ENCODE measurements at regions not wholly inside any gene's neighbourhood (a gene's known extent, or its start where the extent isn't known, plus 50 kb on each side); places are given as distances from the start of the nearest gene placed in this dataset.
"Not testable (repeated sequence)": the region's sequence is repeated elsewhere in the genome, so short reads cannot be mapped to it uniquely, and the experiment has no call there.

DNA sequence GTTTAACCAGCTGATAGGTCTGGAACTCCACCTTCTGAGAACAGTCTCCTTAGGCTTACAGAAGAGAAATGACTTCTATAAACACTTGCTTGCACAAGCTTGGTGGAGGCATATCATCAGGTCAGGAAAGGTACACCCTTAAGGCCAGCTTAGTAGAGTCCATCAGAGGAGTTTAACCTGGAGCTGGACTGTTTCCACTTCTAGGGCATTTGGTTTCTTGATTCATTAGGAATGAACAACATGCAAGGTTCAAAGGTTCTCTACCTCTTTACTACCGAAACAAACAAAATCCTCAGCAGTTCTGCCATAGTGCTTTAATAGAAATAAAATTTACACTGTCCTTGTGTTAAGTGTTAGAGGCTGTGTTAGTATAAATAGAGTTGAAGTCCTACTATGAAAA is 171.4 kb upstream of the NPY2R start:
- no peak for DNase-seq

DNA sequence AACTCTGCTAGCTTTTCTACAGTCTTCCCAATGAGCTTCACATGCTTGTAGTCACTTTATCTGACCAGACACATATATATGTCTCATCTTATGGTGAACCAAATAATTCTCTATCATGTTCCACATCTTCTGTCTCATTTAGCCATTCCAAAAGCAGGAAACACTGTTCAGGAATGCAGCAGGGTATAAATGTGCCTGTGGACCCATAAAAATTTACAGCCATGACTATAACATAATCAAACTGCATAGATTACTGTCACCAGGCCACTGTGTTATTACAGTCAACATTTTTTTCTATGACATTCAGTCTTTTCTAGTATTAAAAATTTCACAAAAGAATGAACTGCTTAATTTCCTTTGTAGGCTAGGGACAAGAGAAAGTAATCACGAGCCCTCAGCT is 170.0 kb upstream of the NPY2R start:
- no peak for DNase-seq

DNA sequence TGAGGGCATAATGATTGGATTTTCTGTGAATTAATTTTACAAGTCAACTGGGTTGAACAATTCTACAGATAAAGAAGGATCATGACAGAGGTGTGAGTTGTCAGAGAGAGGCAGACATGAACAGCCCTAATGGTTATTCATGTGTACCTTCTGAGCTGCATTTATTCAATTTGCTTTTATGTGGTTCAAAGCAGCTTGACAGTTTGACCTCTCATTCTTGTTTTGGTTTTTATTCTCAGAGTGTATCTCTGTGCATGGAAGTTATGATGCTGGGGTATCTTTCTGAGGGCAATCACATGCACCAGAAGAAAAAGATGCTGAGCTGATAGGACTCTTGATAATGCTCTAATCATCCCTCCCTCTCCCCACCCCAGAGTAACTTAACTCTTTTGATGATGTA is 169.3 kb upstream of the NPY2R start:
- DNase-seq: no peak

DNA sequence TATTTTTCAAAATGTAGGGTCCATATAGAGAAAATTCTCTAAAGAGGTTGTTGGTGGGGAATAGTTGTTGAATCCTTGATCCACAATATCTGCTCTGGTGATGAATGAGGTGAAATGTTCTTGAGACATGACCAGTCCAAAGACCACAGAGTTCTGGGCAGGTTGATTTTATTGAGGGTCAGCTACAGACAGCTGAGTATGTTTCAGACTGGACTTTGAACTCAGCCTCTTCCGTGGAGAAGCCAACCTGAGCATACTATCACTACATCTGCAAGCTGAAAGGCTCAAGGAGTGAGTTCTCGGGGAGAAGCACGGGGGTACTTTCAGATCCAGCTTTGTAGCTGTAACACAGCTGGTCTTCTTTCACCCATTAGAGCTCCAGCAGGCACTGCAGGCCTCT is 168.4 kb upstream of the NPY2R start:
- no peak for DNase-seq

DNA sequence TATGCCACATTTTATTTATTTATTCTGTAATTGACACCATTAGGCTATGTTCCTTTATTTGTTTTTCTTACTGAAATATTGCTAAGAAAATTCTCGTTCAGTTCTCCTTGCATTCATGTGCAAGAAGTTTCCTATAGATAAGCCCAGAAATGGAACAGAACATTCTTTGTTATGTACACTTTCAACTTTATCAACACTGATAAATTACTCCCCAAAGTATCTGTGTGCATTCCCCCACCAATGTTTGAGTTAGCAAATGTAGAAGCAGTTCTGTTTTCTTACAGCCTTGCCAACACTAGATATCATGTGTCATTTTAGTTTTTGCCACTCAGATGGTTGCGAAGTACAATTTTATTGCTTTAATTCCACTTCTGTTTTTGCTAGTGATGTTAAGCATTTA is 166.4 kb upstream of the NPY2R start:
- no peak for DNase-seq

DNA sequence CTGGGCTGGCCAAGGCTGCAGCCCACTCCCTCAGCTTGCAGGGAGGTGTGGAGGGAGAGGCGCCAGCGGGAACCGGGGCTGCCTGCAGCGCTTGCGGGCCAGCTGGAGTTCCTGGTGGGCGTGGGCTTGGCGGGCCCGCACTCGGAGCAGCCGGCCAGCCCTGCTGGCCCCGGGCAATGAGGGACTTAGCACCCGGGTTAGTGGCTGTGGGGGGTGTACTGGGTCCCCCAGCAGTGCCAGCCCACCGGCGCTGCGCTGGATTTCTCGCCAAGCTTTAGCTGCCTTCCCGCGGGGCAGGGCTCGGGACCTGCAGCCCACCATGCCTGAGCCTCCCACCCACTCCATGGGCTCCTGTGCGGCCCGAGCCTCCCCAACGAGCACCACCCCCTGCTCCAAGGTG is 164.2 kb upstream of the NPY2R start:
- not testable (repeated sequence) for DNase-seq

DNA sequence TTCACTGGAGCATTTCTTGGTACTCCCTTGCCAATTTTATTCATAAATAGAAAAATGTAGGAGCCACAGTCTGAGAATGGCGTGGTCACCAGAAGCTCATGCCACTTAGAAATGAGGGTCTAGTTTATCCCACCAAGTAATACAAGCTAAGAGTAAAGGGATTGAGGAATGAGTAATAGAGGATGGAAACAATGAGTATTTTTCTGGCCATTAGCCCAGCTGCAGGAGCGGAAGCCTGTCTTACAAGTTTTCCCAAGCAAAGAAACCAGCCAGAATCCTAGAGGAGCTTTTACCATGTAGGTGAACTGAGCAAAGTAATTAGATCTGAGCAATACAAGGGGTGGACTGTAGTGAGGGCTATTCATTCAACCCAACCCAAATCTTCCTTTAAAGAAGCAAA is 160.7 kb upstream of the NPY2R start:
- DNase-seq: no peak

DNA sequence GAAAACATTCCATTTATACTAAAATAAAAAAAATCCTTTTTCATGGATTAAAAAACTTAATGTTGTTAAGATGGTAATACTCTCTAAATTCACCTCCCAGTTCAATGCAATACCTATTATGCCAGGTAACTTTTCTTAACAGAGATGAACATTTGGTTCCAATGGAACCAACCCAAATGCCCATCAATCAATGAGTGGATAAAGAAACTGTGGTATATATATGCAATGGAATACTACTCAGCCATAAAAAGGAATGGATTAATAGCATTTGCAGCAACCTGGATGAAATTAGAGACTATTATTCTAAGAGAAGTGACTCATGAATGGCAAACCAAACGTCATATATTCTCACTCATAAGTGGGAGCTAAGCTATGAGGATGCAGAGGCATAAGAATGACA is 154.4 kb upstream of the NPY2R start:
- not testable (repeated sequence) for DNase-seq

DNA sequence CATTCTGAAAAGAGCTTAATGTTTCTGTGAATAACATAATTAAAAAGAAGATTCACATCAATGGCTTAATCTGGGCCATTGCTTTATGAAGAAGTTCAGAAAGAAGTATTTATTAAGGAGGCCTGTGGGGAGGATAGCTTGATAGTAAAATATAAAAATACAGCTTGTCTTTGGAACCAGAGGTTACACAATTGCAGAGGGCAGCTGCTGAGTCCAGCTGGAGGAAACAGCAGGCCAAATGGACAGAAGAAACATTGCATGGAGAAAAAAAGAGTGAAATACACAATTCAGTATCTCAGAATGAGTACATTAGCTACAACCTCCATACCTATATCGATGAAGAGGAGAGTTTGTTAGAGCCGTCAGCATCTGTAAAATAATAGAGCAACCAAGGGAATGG is 148.0 kb upstream of the NPY2R start:
- DNase-seq: no peak

DNA sequence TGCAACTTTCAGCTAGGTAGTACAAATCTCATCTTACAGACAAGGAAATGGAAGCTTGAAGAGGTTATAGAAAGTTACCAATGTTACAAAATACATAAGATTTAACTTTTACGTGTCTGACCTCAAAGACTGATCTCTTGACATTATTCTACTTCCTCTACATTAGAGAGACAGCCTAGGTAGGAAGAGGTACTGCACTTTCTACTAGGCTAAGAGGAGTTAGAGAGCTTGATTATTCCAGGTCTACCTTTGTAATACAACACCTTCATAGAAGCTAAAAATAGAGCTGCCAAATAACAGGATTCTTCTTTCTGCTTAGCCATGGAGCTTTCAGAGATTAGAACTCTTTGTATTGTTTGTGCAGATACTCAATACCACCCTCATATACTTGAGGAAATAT is 147.6 kb upstream of the NPY2R start:
- DNase-seq: no peak

DNA sequence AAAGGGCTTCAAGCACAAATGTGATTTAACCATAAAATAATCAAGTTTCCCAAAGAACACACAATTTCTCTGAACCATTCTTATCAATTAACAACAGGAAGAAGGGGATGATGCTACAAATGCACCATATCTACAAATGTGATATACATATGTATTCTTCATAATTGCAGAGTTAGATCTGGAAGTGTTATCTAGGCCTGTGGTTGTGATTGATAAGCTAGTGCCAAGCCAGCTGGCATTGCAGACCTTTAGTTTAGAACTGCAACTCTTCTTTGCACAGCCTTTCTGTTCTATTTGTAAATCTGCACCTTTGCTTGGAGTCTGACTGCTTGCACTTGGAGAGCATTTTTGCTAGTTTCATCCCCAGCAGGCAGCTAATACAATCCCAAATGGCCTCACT is 145.5 kb upstream of the NPY2R start:
- DNase-seq: no peak

DNA sequence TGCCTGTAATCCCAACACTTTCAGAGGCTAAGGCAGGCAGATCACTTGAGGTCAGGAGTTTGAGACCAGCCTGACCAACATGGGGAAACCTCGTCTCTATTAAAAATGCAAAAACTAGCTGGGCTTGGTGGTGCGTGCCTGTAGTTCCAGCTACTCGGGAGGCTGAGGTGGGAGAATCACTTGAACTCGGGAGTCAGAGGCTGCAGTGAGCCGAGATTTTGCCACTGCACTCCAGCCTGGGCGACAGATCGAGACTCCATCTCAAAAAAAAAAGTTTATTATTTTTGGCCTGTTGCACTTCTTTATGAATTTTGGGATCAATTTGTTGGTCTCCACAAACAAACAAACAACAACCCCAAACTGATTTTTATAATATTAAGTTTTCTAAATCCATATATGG is 143.5 kb upstream of the NPY2R start:
- DNase-seq: not testable (repeated sequence)

DNA sequence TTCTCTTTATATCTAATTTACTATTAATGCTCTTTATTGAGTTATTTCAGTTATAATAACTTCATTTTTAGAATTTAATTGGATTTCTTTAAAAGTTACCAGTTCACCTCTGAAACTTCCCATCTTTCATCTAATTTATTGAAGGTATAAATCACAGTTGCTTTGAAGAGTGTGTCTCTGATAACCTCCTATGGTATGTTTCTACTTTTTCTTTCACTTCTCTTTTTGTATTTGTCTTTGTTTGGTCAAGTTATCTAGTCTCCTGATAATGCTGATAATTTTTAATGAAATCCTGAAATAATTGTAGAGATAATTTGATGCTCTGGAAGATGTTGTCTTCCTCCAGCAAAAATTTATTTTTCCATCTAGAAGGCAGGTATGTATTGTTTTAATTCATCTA is 141.6 kb upstream of the NPY2R start:
- DNase-seq: no peak

DNA sequence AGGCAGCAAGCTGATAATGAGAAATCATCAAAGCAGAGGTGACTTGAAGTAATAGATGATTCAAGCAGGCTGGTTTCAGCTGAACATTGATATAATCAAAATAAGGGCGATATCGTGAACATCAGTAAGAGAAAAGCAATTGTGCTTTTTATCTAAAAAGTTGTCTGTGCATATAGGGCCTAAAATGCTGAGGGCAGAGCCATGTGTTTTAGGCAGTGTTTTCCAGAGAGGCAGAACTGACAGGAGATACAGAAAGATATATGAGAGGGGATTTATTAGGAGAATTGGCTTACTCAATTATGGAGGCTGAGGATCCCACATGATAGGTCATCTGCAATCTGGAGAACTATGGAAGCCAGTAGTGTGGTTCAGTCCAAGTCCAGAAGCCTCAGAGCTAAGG is 136.5 kb upstream of the NPY2R start:
- DNase-seq: no peak

DNA sequence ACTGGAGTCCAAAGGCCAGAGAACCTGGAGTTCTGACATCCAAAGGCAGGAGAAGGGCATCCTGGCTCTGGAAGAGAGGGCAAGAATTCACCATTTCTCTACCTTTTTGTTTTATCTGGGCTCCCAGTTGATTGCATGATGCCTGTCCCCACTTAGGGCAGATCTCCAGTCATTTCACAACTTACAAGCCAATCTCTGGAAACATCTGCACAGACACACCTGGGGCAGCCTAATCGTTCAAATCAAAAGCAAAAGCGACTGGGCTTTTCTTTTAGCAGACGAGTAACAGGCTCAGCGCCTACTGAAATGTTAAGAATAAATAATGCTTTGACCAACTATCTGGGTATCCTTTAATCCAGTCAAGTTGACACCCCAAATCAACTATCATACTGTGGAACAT is 136.0 kb upstream of the NPY2R start:
- DNase-seq: no peak

DNA sequence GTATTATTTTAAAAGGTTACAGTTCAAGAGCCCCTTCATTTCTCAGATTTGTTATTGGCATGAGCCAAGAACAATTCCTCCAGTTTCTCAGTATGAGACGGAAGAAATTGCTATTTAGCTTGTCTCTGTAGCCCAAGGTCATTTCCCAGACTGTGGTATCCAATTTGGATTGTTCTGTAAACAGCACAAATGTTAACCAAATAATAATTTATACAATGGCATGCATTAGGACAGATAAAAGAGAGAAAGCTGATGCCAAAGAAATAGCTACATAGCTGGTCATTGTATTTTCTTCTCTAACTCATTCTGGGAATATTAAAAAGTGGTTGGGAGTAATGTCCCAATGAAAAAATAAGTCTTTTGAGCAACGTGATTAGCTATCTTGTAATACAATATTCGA is 134.6 kb upstream of the NPY2R start:
- DNase-seq: no peak

DNA sequence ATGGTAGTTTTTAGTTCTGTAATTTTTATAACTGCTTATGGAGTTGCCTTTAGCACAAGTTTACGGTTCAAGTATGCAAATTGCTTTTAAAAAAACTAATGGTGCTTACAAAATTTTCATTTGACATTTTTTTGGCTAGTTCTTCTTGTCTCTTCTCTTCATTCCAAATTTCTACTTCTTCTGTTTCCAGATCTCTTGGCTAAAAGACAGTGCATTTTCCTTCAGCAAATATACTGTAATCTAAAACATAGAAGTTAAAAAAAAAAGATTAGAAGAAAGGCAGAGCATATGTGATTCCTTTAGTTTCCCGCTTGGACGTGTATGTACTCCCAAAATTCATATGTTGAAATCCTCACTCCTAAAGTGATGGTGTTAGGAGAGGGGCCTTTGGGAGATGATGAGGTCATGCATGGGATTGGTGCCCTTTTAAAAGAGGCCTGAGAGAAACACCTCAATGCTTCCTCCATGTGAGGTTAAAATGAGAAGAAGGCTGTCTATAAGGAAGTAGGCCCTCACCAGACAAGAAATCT is 132.1 kb upstream of the NPY2R start:
- DNase-seq: no peak

DNA sequence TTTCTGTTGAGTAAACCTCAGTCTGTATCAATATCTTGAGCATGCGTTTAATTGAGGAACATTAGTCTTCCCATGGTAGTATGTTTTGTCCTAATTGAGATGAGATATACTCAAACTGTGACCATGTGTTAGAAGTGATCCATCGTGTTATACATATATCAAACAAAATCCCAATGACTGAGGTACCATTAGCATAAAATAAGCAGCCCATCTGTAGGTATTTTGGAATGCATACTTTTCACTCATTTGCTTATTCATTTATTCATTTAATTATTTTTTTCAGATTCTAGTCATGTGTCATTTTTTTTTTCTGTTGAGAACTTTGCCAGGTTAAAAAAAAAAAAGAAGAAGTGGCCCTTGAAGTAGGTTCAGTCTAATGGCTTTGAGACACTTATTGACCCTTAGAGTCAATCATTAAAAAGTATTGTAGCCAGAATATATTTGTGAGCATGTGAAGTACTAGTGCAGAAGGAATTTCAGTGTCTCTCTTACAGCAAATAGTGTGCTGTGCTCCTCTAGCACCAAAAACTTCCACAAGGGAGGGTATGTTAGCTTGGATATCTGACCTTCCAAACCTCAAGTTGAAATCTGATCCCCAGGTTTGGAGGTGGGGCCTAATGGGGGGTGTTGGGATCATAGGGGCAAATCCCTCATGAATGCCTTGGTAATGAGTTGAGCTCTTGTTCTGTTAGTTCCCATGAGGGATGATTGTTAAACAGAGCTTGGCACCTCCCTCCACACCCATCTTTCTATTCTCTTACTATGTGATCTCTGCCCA is 130.8 kb upstream of the NPY2R start:
- no peak for DNase-seq

DNA sequence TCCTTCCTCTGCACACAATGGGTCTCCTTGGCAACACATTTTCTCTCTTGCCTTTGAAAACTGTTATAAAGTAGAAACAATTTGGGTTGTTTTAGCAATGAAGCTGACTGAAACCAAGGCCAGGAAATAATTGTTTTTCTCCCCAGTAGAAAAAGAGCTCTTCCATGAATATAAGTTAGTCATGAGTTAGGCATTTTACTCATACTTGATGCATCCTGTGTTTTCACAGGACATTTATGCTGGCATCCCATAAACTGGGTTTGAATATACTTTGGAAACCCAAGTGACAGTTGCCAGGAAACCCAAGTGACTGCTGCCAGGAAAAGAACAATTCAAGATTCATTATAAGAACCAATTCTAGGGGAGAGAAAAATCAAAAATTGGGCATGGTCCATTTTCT is 128.6 kb upstream of the NPY2R start:
- no peak for DNase-seq

DNA sequence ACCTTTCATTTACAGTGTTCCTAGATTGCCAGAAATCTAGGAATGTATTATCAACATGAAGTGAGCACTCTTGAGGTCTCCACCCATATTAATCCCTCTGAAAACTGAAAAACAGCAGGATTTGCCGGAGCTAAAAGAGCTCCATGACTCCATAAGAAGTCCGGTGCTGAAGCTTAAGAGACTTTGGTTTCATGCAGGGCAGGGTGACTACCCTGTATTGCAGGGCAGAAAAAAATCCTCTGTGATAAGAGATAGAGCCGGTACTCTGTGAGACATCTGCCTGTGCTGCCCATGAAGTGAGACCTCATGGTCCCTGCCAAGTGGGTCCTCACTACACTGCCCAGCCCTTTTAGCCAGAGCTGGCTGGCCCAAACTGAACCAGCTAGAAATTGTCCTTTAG is 127.2 kb upstream of the NPY2R start:
- no peak for DNase-seq

DNA sequence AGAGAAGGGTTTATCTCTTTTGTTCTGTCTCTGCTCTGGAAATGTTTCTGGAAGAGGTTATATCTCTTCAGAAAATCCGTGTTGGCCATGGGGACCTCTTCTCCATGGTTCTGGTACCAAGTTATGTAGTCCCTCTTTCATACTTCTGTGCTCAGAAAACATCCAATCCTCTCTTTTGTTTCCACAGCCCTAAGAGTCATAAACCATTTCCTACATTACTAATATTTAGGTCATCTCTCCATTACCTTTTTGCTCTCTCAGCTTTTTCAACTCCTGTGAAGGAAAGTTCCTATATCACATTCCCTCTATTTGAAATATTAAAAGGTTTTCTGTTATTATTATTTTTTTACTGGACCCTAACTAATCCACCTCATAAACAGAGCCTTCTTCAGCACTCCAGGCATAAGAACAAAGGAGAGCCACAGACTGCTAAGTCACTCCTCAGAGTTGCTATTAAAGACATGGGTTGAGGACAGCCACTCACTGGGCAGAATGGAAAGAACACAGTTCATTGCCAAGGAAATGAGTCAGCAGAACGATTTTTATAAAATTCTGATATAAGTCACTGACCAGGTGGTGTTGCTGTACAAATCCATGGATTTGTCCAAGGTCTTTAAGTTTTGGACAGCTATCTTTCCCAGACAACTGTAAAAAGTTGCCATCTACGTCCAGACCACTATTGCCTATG is 122.4 kb upstream of the NPY2R start:
- DNase-seq: no peak

DNA sequence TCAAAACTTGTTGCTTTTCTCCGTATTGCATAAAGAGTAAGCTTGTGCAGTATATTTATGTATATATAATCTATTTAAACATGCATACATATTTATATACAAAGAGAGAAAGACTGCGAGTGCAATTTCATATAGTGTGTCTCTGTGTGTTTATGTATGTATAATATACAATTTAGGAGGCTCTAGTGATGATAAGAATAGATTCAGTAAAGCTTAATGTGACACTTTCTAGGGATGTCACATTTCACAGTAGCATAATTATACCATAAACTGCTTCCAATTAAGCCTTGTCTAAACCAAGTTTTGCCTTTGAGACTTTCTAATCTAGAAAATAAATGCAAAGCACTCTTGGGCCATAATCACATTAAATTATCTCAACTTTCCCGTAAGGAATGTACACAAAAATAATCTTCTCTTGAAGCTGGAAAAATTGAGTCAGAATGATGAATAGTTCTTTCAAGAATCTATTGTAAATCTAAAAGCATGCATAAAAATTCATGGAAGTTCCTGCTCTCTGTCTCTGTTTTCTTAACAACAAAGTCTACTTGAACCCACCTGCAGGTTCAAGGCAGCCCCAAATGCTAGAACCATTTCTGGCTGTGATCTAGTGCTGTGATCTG is 114.1 kb upstream of the NPY2R start:
- no peak for DNase-seq

DNA sequence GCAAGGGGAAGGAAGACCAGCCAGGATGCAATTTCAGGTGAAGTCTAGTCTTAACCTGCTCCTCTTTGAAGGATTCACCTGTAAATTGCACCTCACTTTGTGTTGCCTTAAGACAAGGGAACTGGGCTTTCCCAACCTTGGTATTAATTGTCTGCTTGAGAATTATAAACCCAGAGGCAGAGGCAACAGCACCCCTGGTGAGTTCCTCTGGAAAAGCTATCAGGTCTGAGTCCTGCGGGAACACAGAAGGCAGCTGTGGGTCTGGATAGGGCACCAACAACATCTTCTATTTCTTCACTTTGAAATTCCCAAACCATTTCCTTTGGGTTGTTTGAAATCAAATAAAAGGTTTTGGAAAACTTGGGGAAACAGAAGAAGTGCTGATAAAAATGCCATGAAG is 109.2 kb upstream of the NPY2R start:
- no peak for DNase-seq

DNA sequence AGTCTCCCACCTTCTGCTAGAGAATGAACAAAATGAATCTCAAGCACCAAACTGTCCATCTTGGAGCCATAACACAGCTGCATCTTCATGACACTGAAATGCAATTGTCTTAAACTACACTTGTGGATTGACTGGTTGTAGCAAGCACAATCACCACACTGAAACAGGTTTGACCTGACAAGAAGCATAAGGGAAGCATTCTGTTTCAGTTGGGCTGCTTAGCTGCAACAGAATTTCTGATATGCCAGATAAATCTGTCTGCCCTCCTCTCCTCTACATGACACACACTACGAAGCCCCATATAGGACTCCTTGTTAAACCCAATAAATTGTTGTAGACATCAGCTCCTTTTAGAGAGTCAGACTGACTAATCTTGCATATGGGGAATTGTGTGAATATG is 101.8 kb upstream of the NPY2R start:
- DNase-seq: no peak

Data from stimulated activated CD4-positive, alpha-beta T cell treated with anti-CD3 and anti-CD28 coated beads, Interleukin-15, amount 100 ng/mL, for 24 hours (primary cell).